Neutrophil (primary cell): ENCODE measurements at regions not wholly inside any gene's neighbourhood (a gene's known extent, or its start where the extent isn't known, plus 50 kb on each side); places are given as distances from the start of the nearest gene placed in this dataset.
"Not testable (repeated sequence)": the region's sequence is repeated elsewhere in the genome, so short reads cannot be mapped to it uniquely, and the experiment has no call there.

Experiments
- H3K27ac ChIP-seq: fragments of 200-600 bp; sonication (generic); 2 replicates; pipeline ENCODE4 v1.5.1; 2016; ENCODE audit warnings: mild to moderate bottlenecking, moderate library complexity
- H3K27me3 ChIP-seq: fragments of 200-600 bp; sonication (generic); 2 replicates; pipeline ENCODE4 v1.6.0; 2016; ENCODE audit warnings: mild to moderate bottlenecking
- H3K36me3 ChIP-seq: fragments of 200-600 bp; sonication (generic); 2 replicates; pipeline ENCODE4 v1.5.1; 2017
- H3K4me1 ChIP-seq, 2 experiments: fragments of 200-600 bp in 1 of 2; sonication (generic) in 1 of 2; 1 replicate in 1 of 2; 2 replicates in 1 of 2; pipeline versions ENCODE4 v1.5.1 to v1.6.1; 2013 to 2016; ENCODE audit warnings: low read depth in 1 of 2, low read length in 1 of 2, mild to moderate bottlenecking in 1 of 2, moderate library complexity in 1 of 2; ENCODE audit not compliant: control insufficient read depth in 1 of 2, insufficient read depth in 1 of 2
- H3K4me3 ChIP-seq, 2 experiments: fragments of 200-600 bp in 1 of 2; sonication (generic) in 1 of 2; 1 replicate in 1 of 2; 2 replicates in 1 of 2; pipeline ENCODE4 v1.5.1; 2013 to 2016; ENCODE audit warnings: low read depth in 1 of 2, low read length in 1 of 2, mild to moderate bottlenecking in 1 of 2, moderate library complexity in 1 of 2
- H3K9me3 ChIP-seq: fragments of 200-600 bp; sonication (generic); 2 replicates; pipeline ENCODE4 v1.5.1; 2016
- CTCF ChIP-seq: fragments of 200-600 bp; sonication (generic); IDR thresholded peaks from 2 replicates; pipeline ENCODE4 v1.5.1; 2016; ENCODE audit warnings: antibody characterized with exemption

GRCh38 chr16:29226782-29227181, 179.7 kb downstream of the NPIPB11 start:
- Histone ChIP-seq H3K4me3 (no peak overlapping the region), H3K9me3 (no peaks in the 10 kb centered on the region), H3K4me1 (peaks cover 3 to 4% of the 10 kb centered on the region in 2 experiments), H3K36me3 (peaks cover 15% of the 10 kb centered on the region), H3K27ac (no peak overlapping the region), H3K27me3 (no peaks in the 10 kb centered on the region)
- TF ChIP-seq CTCF, result no peak

DNA sequence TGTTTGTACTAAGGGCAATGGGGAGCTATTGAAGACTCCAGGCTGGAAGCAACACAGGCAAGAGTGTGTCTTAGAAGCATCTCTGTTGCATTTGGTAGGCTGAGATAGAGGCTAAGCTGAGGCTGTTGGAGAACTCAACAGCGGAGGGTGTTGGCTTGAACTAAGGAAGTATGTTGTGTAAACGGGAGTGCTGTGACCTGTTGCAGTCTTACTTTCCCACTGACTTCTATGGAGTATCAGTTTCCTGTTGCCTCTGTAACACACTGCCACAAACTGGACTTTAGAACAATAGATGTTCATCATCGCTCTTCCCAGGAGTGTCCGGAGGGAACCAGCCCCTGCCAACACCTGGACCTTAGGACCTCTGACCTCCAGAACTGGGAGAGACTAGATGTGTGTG, 181.8 kb downstream of the NPIPB11 start:
- H3K9me3 ChIP-seq, H3K27me3 ChIP-seq, H3K36me3 ChIP-seq, H3K27ac ChIP-seq, H3K4me3 ChIP-seq, H3K4me1 ChIP-seq: not testable (repeated sequence)

GRCh38 chr16:29222615-29223014, 183.9 kb downstream of the NPIPB11 start:
- peaks cover 18% of the 10 kb centered on the region for H3K36me3 ChIP-seq
- H3K4me1 ChIP-seq, H3K27ac ChIP-seq, H3K4me3 ChIP-seq, H3K9me3 ChIP-seq, H3K27me3 ChIP-seq: not testable (repeated sequence)

- not testable (repeated sequence) for H3K4me3 ChIP-seq, H3K4me1 ChIP-seq, H3K27me3 ChIP-seq, H3K27ac ChIP-seq, H3K9me3 ChIP-seq
- peaks cover 24% of the 10 kb centered on the region for H3K36me3 ChIP-seq
These were observed 184.5 kb downstream of the NPIPB11 start for GRCh38 chr16:29222008-29222407.

DNA sequence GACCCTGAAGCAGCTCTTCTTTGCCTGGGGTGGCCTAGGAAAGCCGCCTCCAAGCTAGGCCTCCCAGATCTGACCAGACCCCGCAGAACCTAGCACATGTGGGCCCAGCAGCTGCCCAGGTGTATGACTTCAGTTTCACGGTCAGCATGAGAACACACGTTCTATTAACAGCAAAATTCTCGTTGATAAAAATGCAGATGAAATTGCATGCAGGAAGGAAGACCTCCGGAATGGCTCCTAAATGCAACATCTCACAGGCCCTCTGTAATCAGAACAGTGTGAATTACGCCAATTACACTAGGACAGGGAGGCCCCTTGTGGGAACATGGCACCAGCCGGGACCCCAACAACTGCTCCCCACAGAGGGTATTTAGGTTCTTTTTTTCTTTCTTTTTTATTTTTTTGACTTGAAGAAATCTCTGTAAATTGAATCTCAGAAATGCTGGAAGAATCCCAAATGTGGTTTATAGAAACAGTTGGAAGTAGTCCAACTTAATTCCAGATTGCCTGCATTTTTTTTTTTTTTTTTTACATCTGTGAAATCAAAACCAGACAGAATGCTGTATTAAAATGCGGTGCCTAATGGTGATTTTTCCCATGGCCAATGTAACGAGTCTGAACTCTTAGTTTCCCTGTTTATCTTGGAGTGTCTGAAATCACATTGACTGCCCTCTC, 185.1 kb downstream of the NPIPB11 start:
- H3K4me1 ChIP-seq, H3K27ac ChIP-seq, H3K9me3 ChIP-seq, H3K4me3 ChIP-seq, H3K27me3 ChIP-seq: not testable (repeated sequence)
- peaks cover 24% of the 10 kb centered on the region for H3K36me3 ChIP-seq

DNA sequence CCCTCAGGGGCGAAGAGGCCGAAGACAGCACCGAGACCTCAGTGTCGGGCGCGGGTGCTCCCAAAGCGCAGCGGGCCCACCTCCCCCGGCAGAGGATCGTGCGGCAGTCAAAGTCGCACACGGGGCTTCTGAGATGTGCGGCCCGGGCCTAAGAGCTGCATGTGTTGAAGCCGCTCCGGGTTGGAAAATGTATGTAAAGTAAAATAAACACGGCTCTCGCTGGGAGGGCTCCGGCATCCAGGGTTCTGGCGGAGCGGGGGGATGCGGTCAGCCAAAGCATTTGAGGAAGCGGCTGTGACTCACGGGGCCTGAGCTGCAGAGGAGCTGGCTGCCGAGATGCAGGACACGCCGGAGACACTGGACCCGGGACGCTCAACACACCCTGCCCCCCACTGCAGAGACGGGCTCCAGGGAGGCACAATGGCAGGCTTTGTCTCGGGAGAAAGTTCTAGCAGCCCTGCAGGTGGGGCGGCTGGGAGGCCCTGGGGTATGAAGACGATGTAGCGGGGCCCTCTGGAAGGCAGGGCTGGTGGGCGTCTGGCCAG, 185.8 kb downstream of the NPIPB11 start:
- H3K4me3 ChIP-seq, result not testable (repeated sequence)
- peaks cover 24% of the 10 kb centered on the region for H3K36me3 ChIP-seq

DNA sequence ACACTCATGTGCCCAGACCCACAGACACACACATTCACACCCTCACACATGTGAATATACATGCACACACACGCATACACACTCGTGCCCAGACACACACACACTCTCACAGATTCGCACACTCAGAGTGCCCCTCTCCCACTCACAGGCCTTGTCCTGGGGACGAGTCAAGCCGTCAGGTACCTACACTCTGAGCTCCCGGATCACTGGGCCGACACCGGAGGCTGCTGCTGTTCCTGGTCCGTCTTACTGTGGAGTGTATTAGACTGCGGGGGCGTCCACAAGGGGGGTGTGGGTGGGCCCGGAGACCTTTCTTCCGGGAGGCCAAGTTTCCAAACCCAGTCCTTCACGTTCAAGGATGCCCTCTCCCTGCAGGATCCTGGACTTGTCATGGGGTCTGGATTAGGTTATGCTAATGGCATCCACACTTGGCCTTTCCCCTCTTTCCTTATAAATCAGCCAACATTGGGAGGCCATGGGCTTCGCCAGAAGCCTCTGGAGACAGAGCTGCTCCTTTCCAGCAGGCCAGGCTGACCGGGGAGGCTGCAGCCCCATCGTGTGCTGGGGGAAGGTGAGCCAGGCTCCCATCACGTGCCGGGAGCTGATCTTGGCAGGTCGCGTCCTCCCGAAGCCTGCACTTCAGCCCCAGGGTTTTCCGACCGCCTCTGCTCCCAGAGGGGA, 186.4 kb downstream of the NPIPB11 start:
- not testable (repeated sequence) for H3K9me3 ChIP-seq, H3K27ac ChIP-seq, H3K4me3 ChIP-seq, H3K27me3 ChIP-seq, H3K4me1 ChIP-seq
- peaks cover 24% of the 10 kb centered on the region for H3K36me3 ChIP-seq

More for the DNA sequence above, 185.8 kb downstream of the NPIPB11 start:
- not testable (repeated sequence) for H3K27ac ChIP-seq, H3K4me1 ChIP-seq, H3K27me3 ChIP-seq, H3K9me3 ChIP-seq

GRCh38 chr16:29219562-29219961, 186.9 kb downstream of the NPIPB11 start:
- H3K9me3 ChIP-seq, H3K4me1 ChIP-seq, H3K4me3 ChIP-seq, H3K27me3 ChIP-seq, H3K27ac ChIP-seq: not testable (repeated sequence)
- peaks cover 24% of the 10 kb centered on the region for H3K36me3 ChIP-seq

GRCh38 chr16:29218649-29219048, 187.9 kb downstream of the NPIPB11 start:
- not testable (repeated sequence) for H3K27ac ChIP-seq, H3K4me1 ChIP-seq, H3K9me3 ChIP-seq, H3K27me3 ChIP-seq, H3K4me3 ChIP-seq
- H3K36me3 ChIP-seq, result peaks cover 24% of the 10 kb centered on the region

DNA sequence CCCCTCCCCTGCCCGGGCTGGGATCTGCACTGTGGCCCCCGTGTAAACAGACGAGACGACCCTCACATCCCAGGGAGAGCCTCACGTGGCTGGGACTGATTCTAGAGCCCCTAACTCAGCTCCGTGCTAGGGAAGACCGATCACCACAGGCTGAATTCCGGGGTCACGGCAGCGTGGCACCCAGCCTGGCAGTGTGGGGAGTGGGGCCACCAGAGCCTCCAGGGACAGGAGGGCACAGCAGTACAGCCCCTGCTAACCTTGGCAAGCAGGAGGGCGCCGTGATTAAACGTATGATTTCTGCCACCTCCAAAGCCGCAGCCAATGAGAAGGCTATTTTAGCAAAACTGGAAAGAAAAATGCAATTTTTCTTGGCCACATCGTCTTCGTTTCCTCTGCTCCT, 188.3 kb downstream of the NPIPB11 start:
- H3K4me3 ChIP-seq, H3K9me3 ChIP-seq, H3K27ac ChIP-seq, H3K27me3 ChIP-seq: not testable (repeated sequence)
- Histone ChIP-seq H3K4me1 (peaks cover 6 to 10% of the 10 kb centered on the region in 2 experiments), H3K36me3 (peaks cover 24% of the 10 kb centered on the region)

DNA sequence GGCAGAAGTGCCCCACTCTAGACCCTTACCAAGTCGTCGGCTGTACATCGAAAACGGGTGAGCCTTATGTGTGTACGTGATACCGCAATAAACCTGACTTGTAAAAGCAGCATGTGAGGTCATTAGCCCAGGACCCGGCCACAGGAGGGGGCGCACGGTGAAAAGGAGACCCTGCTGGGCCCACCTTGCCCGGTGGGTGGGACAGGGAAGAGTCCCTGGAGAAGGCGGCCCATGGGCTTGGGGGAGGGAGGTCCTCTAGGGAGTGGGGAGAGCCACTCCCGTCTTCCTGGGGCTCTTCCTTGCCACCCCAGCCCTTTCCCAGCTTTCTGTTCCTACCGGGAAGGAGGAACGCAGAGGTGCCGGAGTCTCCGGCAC, 188.8 kb downstream of the NPIPB11 start:
- H3K27ac ChIP-seq, H3K27me3 ChIP-seq, H3K4me3 ChIP-seq, H3K9me3 ChIP-seq: not testable (repeated sequence)
- Histone ChIP-seq H3K4me1 (peaks cover 7 to 10% of the 10 kb centered on the region in 2 experiments), H3K36me3 (peaks cover 24% of the 10 kb centered on the region)

DNA sequence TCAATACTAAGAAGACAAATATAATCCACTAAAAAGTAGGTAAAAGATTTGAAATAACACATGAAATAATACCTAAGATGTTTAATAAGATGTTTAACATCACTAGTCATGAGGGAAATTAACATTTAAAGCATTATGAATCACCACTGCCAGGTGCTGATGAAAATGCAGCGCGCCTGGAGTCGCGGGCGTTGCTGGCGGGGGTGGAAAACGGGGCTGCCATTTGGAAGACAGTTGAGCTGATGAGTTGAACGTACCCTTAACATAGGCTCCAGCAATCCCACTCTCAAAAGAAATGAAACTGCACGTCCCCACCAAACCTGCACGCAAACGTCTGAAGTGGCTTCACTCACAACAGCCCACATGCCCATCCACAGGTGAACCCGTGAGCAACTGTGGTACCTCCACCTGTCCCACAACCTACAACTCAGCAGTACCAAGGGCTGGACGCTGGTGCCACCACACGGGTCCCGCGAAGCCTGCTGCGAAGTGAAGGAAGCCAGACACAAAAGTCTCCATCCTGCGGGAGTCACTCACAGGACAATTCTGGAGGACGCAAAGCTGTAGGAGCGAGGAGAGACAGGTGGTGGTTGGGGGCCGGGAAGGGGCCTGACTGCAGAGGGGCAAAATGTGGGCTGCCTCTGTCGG, 189.3 kb downstream of the NPIPB11 start:
- Histone ChIP-seq H3K36me3 (peaks cover 24% of the 10 kb centered on the region), H3K4me1 (peaks cover 7 to 10% of the 10 kb centered on the region in 2 experiments)
- not testable (repeated sequence) for H3K27me3 ChIP-seq, H3K27ac ChIP-seq, H3K9me3 ChIP-seq, H3K4me3 ChIP-seq
